A549 (cell line): ENCODE measurements at regions not wholly inside any gene's neighbourhood (a gene's known extent, or its start where the extent isn't known, plus 50 kb on each side); places are given as distances from the start of the nearest gene placed in this dataset.

ENCODE experiments used
- ATAC-seq, 2 experiments: fragments of 200-7000 bp in 1 of 2; fragments of >200 bp in 1 of 2; cut with Nextera tagmentation in 1 of 2; cut with Tn5 transposase in 1 of 2; 3 replicates each; pipeline versions ENCODE4 v1.8.0 to v1.9.1; 2018 to 2020; ENCODE audit warnings: mild to moderate bottlenecking in 1 of 2, moderate library complexity in 1 of 2
- CTCF ChIA-PET: fragments of 300-600 bp; sonication (Branson Sonifier 250); formaldehyde crosslinking; extraction: SDS; loops from one replicate; lab custom pipeline; 2021; ENCODE audit warnings: antibody characterized with exemption, inconsistent platforms; lab: Yijun Ruan, JAX
- POLR2A ChIA-PET: fragments of 350-600 bp; formaldehyde crosslinking; extraction: SDS; loops from one replicate; lab custom pipeline; 2021; ENCODE audit warnings: antibody characterized with exemption, inconsistent platforms; lab: Yijun Ruan, JAX
- DNase-seq, 2 experiments: peaks; one replicate each; pipeline versions ENCODE4 v3.0.0 to v3.0.0-alpha.2; 2011 to 2016; ENCODE audit warnings: low read depth in 1 of 2, low spot score in 1 of 2
- FAIRE-seq: peaks from 2 replicates; lab custom pipeline; 2011; peaks lifted over from hg19 to GRCh38; lab: Jason Lieb, UNC
- H3K27ac ChIP-seq, 2 experiments: fragments of >200 bp; sonication (Bioruptor Twin); formaldehyde crosslinking; 3 replicates each; pipeline ENCODE4 v1.5.1; 2016 to 2017
- H3K4me1 ChIP-seq: fragments of >200 bp; sonication (Bioruptor Twin); formaldehyde crosslinking; 3 replicates; pipeline ENCODE4 v1.6.1; 2016
- H3K4me2 ChIP-seq: fragments of >200 bp; sonication (Bioruptor Twin); formaldehyde crosslinking; 3 replicates; pipeline ENCODE4 v1.6.1; 2016
- H3K4me3 ChIP-seq: fragments of >200 bp; sonication (Bioruptor Twin); formaldehyde crosslinking; 3 replicates; pipeline ENCODE4 v1.5.1; 2016
- H3K9me3 ChIP-seq: fragments of >200 bp; sonication (Bioruptor Twin); formaldehyde crosslinking; 3 replicates; pipeline ENCODE4 v1.6.1; 2016
- BCL3 ChIP-seq: fragments of >200 bp; sonication (Bioruptor Twin); formaldehyde crosslinking; IDR thresholded peaks from 3 replicates; pipeline ENCODE4 v1.6.1; 2016
- CHD2 ChIP-seq: fragments of 150-350 bp; IDR thresholded peaks from 2 replicates; pipeline ENCODE4 v1.6.1; 2014; ENCODE audit warnings: low read length; ENCODE audit not compliant: partially characterized antibody
- EHF ChIP-seq: fragments of 250-450 bp; sonication (Bioruptor Pico); IDR thresholded peaks from 2 replicates; pipeline ENCODE4 v1.5.0; 2020; ENCODE audit warnings: mild to moderate bottlenecking
- FOSL2 ChIP-seq, 2 experiments: fragments of 450-650 bp in 1 of 2; fragments of >200 bp in 1 of 2; sonication (Bioruptor Twin) in 1 of 2; formaldehyde crosslinking; IDR thresholded peaks; 2 replicates each; pipeline versions ENCODE4 v1.5.0 to v1.6.1; 2016 to 2020; ENCODE audit warnings: mild to moderate bottlenecking in 1 of 2, moderate library complexity in 1 of 2
- GATA3 ChIP-seq: IDR thresholded peaks from 2 replicates; pipeline ENCODE4 v1.6.1; 2012; ENCODE audit warnings: borderline replicate concordance
- HES2 ChIP-seq: fragments of >200 bp; sonication (Bioruptor Twin); formaldehyde crosslinking; IDR thresholded peaks from 2 replicates; pipeline ENCODE4 v1.6.1; 2016
- HEYL ChIP-seq: fragments of 250-450 bp; sonication (Bioruptor Pico); IDR thresholded peaks from 2 replicates; pipeline ENCODE4 v1.8.0; 2021; ENCODE audit warnings: mild to moderate bottlenecking, moderate library complexity
- HOXA7 ChIP-seq: fragments of 250-450 bp; sonication (Bioruptor Pico); IDR thresholded peaks from 2 replicates; pipeline ENCODE4 v1.5.0; 2020; ENCODE audit warnings: mild to moderate bottlenecking, moderate library complexity
- HOXB13 ChIP-seq: fragments of 250-450 bp; sonication (Bioruptor Pico); IDR thresholded peaks from 2 replicates; pipeline ENCODE4 v1.5.0; 2020; ENCODE audit warnings: low read depth, mild to moderate bottlenecking, moderate library complexity
- HOXB5 ChIP-seq: fragments of 250-450 bp; sonication (Bioruptor Pico); IDR thresholded peaks from 2 replicates; pipeline ENCODE4 v1.5.0; 2020; ENCODE audit warnings: mild to moderate bottlenecking, moderate library complexity
- JUN ChIP-seq, 2 experiments: fragments of >200 bp; sonication (Bioruptor Twin); formaldehyde crosslinking; IDR thresholded peaks; 2 replicates in 1 of 2; 3 replicates in 1 of 2; pipeline ENCODE4 v1.6.1; 2016 to 2017
- MAZ ChIP-seq: fragments of 150-350 bp; IDR thresholded peaks from 2 replicates; pipeline ENCODE4 v1.6.1; 2014; ENCODE audit warnings: antibody characterized with exemption, low read depth, low read length, borderline replicate concordance
- NFE2L2 ChIP-seq: fragments of 150-350 bp; conservative IDR thresholded peaks from 2 replicates; pipeline ENCODE4 v1.6.1; 2014; ENCODE audit warnings: low read length
- NPAS2 ChIP-seq: fragments of 250-450 bp; sonication (Bioruptor Pico); IDR thresholded peaks from 2 replicates; pipeline ENCODE4 v1.8.0; 2022; ENCODE audit warnings: mild to moderate bottlenecking, moderate library complexity, borderline replicate concordance
- NR3C1 ChIP-seq: fragments of >200 bp; sonication (Bioruptor Twin); formaldehyde crosslinking; IDR thresholded peaks from 3 replicates; pipeline ENCODE4 v1.6.1; 2017
- PBX3 ChIP-seq: IDR thresholded peaks from 2 replicates; pipeline ENCODE4 v1.6.1; 2012
- POLR2A ChIP-seq: IDR thresholded peaks from 2 replicates; pipeline ENCODE4 v1.6.1; 2012; ENCODE audit warnings: mild to moderate bottlenecking, low read length
- REST ChIP-seq: fragments of 200-600 bp; sonication (generic); IDR thresholded peaks from 2 replicates; pipeline ENCODE4 v1.6.1; 2016; ENCODE audit warnings: antibody characterized with exemption, mild to moderate bottlenecking, moderate library complexity
- RFX5 ChIP-seq: fragments of 450-650 bp; IDR thresholded peaks from 2 replicates; pipeline ENCODE4 v1.7.1; 2014; ENCODE audit warnings: antibody characterized with exemption, mild to moderate bottlenecking, moderate library complexity
- SREBF2 ChIP-seq: fragments of 450-650 bp; IDR thresholded peaks from 2 replicates; pipeline ENCODE4 v1.6.1; 2014; ENCODE audit warnings: mild to moderate bottlenecking, moderate library complexity
- USF2 ChIP-seq: fragments of 450-650 bp; IDR thresholded peaks from 2 replicates; pipeline ENCODE4 v1.6.1; 2014; ENCODE audit warnings: antibody characterized with exemption
- ZC3H11A ChIP-seq: fragments of 450-650 bp; IDR thresholded peaks from 2 replicates; pipeline ENCODE4 v1.6.1; 2014; ENCODE audit warnings: antibody characterized with exemption, mild to moderate bottlenecking
- ZNF302 ChIP-seq: fragments of 250-450 bp; sonication (Bioruptor Pico); IDR thresholded peaks from 2 replicates; pipeline ENCODE4 v1.9.0; 2021; ENCODE audit warnings: inconsistent platforms, mild to moderate bottlenecking, moderate library complexity
- WGBS: methylation state at CpG from one replicate; pipeline ENCODE4 v1.1.6; 2017; ENCODE audit errors: missing lambda C conversion rate; 5-methylcytosine and 5-hydroxymethylcytosine counted together

- ATAC-seq (no peak), FAIRE-seq (no peak), DNase-seq (no peak)
- ChIA-PET POLR2A (no interaction called here), CTCF (no interaction called here)
- 2% methylated on average over 1 of the region's 1 CpG for WGBS
- no peak overlapping the region for H3K27ac ChIP-seq
- H3K4me3 ChIP-seq: no peak overlapping the region
- TF ChIP-seq NFE2L2: no peak
- TF ChIP-seq HOXB13 (CRISPR knock-in tag): no peak
- no peak for TF ChIP-seq CHD2
- no peak for TF ChIP-seq JUN (IDR thresholded peaks at IDR 0.05)
- TF ChIP-seq POLR2A: no peak
- no peak for TF ChIP-seq ZC3H11A
- TF ChIP-seq HOXA7 (CRISPR knock-in tag): no peak
- TF ChIP-seq GATA3: no peak
- no peak for TF ChIP-seq ZNF302
- no peaks in the 10 kb centered on the region for H3K4me1 ChIP-seq
- H3K9me3 ChIP-seq: no peaks in the 10 kb centered on the region
- H3K4me2 ChIP-seq: no peak overlapping the region
Measured at GRCh38 chr4:22030881-22031280, 82.3 kb upstream of the KCNIP4 start.

- FAIRE-seq (no peak), ATAC-seq (no peak)
Measured at GRCh38 chr4:22030307-22030706, 81.7 kb upstream of the KCNIP4 start.

GRCh38 chr4:22029803-22030202, 81.2 kb upstream of the KCNIP4 start:
- ATAC-seq: no peak
- ChIA-PET CTCF (no interaction called here), POLR2A (no interaction called here)
- no peak for TF ChIP-seq HEYL (CRISPR knock-in tag)
- no peak for TF ChIP-seq REST
- TF ChIP-seq HES2: no peak
- TF ChIP-seq ZNF302: no peak
- TF ChIP-seq EHF (CRISPR knock-in tag): no peak
- no peak for TF ChIP-seq PBX3
- TF ChIP-seq SREBF2: no peak
- TF ChIP-seq NR3C1: no peak
- 5% methylated on average over 2 of the region's 2 CpGs for WGBS
- FAIRE-seq: no peak
- H3K27ac ChIP-seq: no peak overlapping the region
- DNase-seq: no peak
- H3K9me3 ChIP-seq: no peaks in the 10 kb centered on the region
- no peak overlapping the region for H3K4me3 ChIP-seq
- no peaks in the 10 kb centered on the region for H3K4me1 ChIP-seq
- H3K4me2 ChIP-seq: no peak overlapping the region

More at GRCh38 chr4:22030307-22030706, 81.7 kb upstream of the KCNIP4 start:
- TF ChIP-seq BCL3 (no peak), HOXB5 (CRISPR knock-in tag) (no peak), NPAS2 (CRISPR knock-in tag) (no peak), MAZ (no peak), HEYL (CRISPR knock-in tag) (no peak), RFX5 (no peak), POLR2A (no peak), USF2 (no peak), FOSL2 (IDR thresholded peaks at IDR 0.05) (no peak), FOSL2 (CRISPR knock-in tag; IDR thresholded peaks at IDR 0.05) (no peak)
- no peaks in the 10 kb centered on the region for H3K9me3 ChIP-seq
- H3K4me2 ChIP-seq: no peak overlapping the region
- H3K4me1 ChIP-seq: no peaks in the 10 kb centered on the region
- DNase-seq: no peak
- no peak overlapping the region for H3K4me3 ChIP-seq
- 2% methylated on average over 5 of the region's 5 CpGs for WGBS
- CTCF ChIA-PET: no interaction called here
- no peak overlapping the region for H3K27ac ChIP-seq
- POLR2A ChIA-PET: no interaction called here
